Motor neuron (in vitro differentiated cells): ENCODE measurements at regions not wholly inside any gene's neighbourhood (a gene's known extent, or its start where the extent isn't known, plus 50 kb on each side); places are given as distances from the start of the nearest gene placed in this dataset.
A peak's percentile ranks its signal among the peaks of the same experiment; 100 is the strongest.

Experiments
- ATAC-seq, 8 experiments: fragments of 200-7000 bp; cut with Tn5 transposase; replicated peaks in 6 of 8; 2 replicates each; pipeline ENCODE4 v1.8.0; 2021; ENCODE audit warnings: mild to moderate bottlenecking in 8 of 8, moderate library complexity in 8 of 8
- H3K27ac ChIP-seq, 2 donors: fragments of 250-450 bp; sonication (Bioruptor Pico); 2 replicates each; pipeline ENCODE4 v1.9.0; 2021; ENCODE audit warnings: antibody characterized with exemption in 2 of 2, mild to moderate bottlenecking in 2 of 2, moderate library complexity in 1 of 2
- H3K4me1 ChIP-seq, 2 donors: fragments of 250-450 bp; sonication (Bioruptor Pico); replicated peaks in 1 of 2; 2 replicates each; pipeline ENCODE4 v1.6.1; 2021; ENCODE audit warnings: antibody characterized with exemption in 2 of 2, mild to moderate bottlenecking in 2 of 2, moderate library complexity in 1 of 2
- H3K4me3 ChIP-seq, 5 donors: fragments of 250-450 bp; sonication (Bioruptor Pico); 2 replicates each; pipeline ENCODE4 v1.9.0; 2021; ENCODE audit warnings: antibody characterized with exemption in 5 of 5, mild to moderate bottlenecking in 5 of 5, moderate library complexity in 4 of 5
- WGBS, 10 experiments: fragments of 450-650 bp; shearing (Covaris generic); methylation state at CpG; one replicate each; pipeline ENCODE4 v1.0.0; 2022; 5-methylcytosine and 5-hydroxymethylcytosine counted together
- in situ Hi-C, 9 experiments: fragments of 400-800 bp; cut with MboI; loops; one replicate each; pipeline ENCODE4 v1.15.0; 2021; ENCODE audit warnings: low sequenced_read_pairs in 9 of 9, low pct_unique_long_range_greater_than_20kb in 2 of 9; ENCODE audit not compliant: unreplicated experiment in 9 of 9

GRCh38 chr11:29025001-29025400 is 916.8 kb downstream of the METTL15 start:
- 18 to 100% (median 83%) methylated on average over 2 to 3 of the region's 3 CpGs; no CpG with 5 or more reads in 2 of the 10 experiments for WGBS, 10 experiments
- H3K4me3 ChIP-seq, result no peak overlapping the region
- ATAC-seq, result no peak
- no peaks in the 10 kb centered on the region for H3K4me1 ChIP-seq
- in situ Hi-C loops, result no loop called here
- no peak overlapping the region for H3K27ac ChIP-seq

- no peaks in the 10 kb centered on the region for H3K4me1 ChIP-seq
- in situ Hi-C loops, result no loop called here
- 53 to 100% (median 89%) methylated on average over 2 to 3 of the region's 4 CpGs; no CpG with 5 or more reads in 3 of the 10 experiments for WGBS, 10 experiments
- no peak overlapping the region for H3K4me3 ChIP-seq
- no peak overlapping the region for H3K27ac ChIP-seq
- peak in 4 of 8 experiments; percentile 20 to 87 (median 59) for ATAC-seq
Observed at GRCh38 chr11:29024386-29024785, 916.2 kb downstream of the METTL15 start.

- in situ Hi-C loops, result no loop called here
- H3K4me1 ChIP-seq, result no peaks in the 10 kb centered on the region
- no peak overlapping the region for H3K4me3 ChIP-seq
- 60 to 100% (median 83%) methylated on average over 1 of the region's 1 CpG; no CpG with 5 or more reads in 4 of the 10 experiments for WGBS, 10 experiments
- no peak overlapping the region for H3K27ac ChIP-seq
- peak in 2 of 8 experiments; percentile 58 to 74 for ATAC-seq
Observed at GRCh38 chr11:29023761-29024160, 915.6 kb downstream of the METTL15 start.

GRCh38 chr11:29022676-29023075 is 914.5 kb downstream of the METTL15 start:
- H3K4me3 ChIP-seq, result no peak overlapping the region
- in situ Hi-C loops, result no loop called here
- H3K27ac ChIP-seq, result no peak overlapping the region
- no peak for ATAC-seq
- no peaks in the 10 kb centered on the region for H3K4me1 ChIP-seq
- 0 to 76% (median 43%) methylated on average over 1 to 2 of the region's 2 CpGs; no CpG with 5 or more reads in 2 of the 10 experiments for whole genome bisulfite sequencing, 10 experiments

GRCh38 chr11:29019960-29020683 is 911.9 kb downstream of the METTL15 start:
- WGBS, 10 experiments, result 28 to 91% (median 58%) methylated on average over 1 to 3 of the region's 3 CpGs; no CpG with 5 or more reads in 1 of the 10 experiments
- H3K4me3 ChIP-seq, result no peak overlapping the region
- ATAC-seq, result no peak
- in situ Hi-C loops, result no loop called here
- no peaks in the 10 kb centered on the region for H3K4me1 ChIP-seq
- no peak overlapping the region for H3K27ac ChIP-seq

- in situ Hi-C loops, result no loop called here
- Histone ChIP-seq H3K27ac (no peak overlapping the region), H3K4me3 (no peak overlapping the region), H3K4me1 (no peaks in the 10 kb centered on the region)
- WGBS, 10 experiments, result 0 to 31% (median 5%) methylated on average over 1 to 2 of the region's 2 CpGs; no CpG with 5 or more reads in 1 of the 10 experiments
- ATAC-seq, result peak in 5 of 8 experiments; percentile 33 to 99 (median 77)
Observed at GRCh38 chr11:29018631-29019030, 910.4 kb downstream of the METTL15 start.

- Histone ChIP-seq H3K27ac (no peak overlapping the region), H3K4me3 (no peak overlapping the region), H3K4me1 (no peaks in the 10 kb centered on the region)
- WGBS, 10 experiments, result 27 to 100% (median 88%) methylated on average over 1 to 2 of the region's 2 CpGs; no CpG with 5 or more reads in 1 of the 10 experiments
- in situ Hi-C loops, result no loop called here
- ATAC-seq, result no peak
Observed at GRCh38 chr11:29017941-29018340, 909.8 kb downstream of the METTL15 start.

- H3K27ac ChIP-seq, result no peak overlapping the region
- no peak overlapping the region for H3K4me3 ChIP-seq
- in situ Hi-C loops, result no loop called here
- ATAC-seq, result no peak
- H3K4me1 ChIP-seq, result no peaks in the 10 kb centered on the region
- WGBS, 10 experiments, result 13 to 88% (median 31%) methylated on average over 1 to 2 of the region's 2 CpGs; no CpG with 5 or more reads in 1 of the 10 experiments
Observed at GRCh38 chr11:29012507-29012906, 904.3 kb downstream of the METTL15 start.

- in situ Hi-C loops, result no loop called here
- Histone ChIP-seq H3K4me1 (no peaks in the 10 kb centered on the region), H3K4me3 (no peak overlapping the region), H3K27ac (no peak overlapping the region)
- ATAC-seq, result peak in 3 of 8 experiments; percentile 19 to 96 (median 75)
Observed at GRCh38 chr11:29009426-29009825, 901.2 kb downstream of the METTL15 start.

- Histone ChIP-seq H3K4me3 (no peak overlapping the region), H3K27ac (no peak overlapping the region), H3K4me1 (no peaks in the 10 kb centered on the region)
- in situ Hi-C loops, result no loop called here
- no peak for ATAC-seq
Observed at GRCh38 chr11:29008481-29008880, 900.3 kb downstream of the METTL15 start.

- in situ Hi-C loops, result no loop called here
- 38 to 100% (median 87%) methylated on average over 1 to 3 of the region's 3 CpGs; no CpG with 5 or more reads in 1 of the 10 experiments for WGBS, 10 experiments
Observed at GRCh38 chr11:29006668-29007067, 898.5 kb downstream of the METTL15 start.

GRCh38 chr11:29005401-29005980 is 897.3 kb downstream of the METTL15 start:
- 24 to 96% (median 78%) methylated on average over 2 to 4 of the region's 4 CpGs; no CpG with 5 or more reads in 2 of the 10 experiments for WGBS, 10 experiments
- in situ Hi-C loops, result no loop called here
- Histone ChIP-seq H3K27ac (no peak overlapping the region), H3K4me3 (no peak overlapping the region), H3K4me1 (no peaks in the 10 kb centered on the region)
- no peak for ATAC-seq

More at GRCh38 chr11:29006668-29007067, 898.5 kb downstream of the METTL15 start:
- no peak for ATAC-seq
- Histone ChIP-seq H3K4me3 (no peak overlapping the region), H3K27ac (no peak overlapping the region), H3K4me1 (no peaks in the 10 kb centered on the region)

- Histone ChIP-seq H3K27ac (no peak overlapping the region), H3K4me3 (no peak overlapping the region), H3K4me1 (no peaks in the 10 kb centered on the region)
- in situ Hi-C loops, result no loop called here
- 0 to 83% (median 66%) methylated on average over 1 to 3 of the region's 3 CpGs; no CpG with 5 or more reads in 2 of the 10 experiments for WGBS, 10 experiments
- no peak for ATAC-seq
Observed at GRCh38 chr11:29002816-29003215, 894.6 kb downstream of the METTL15 start.
